ENCODE measurements at regions not wholly inside any gene's neighbourhood (a gene's known extent, or its start where the extent isn't known, plus 50 kb on each side); places are given as distances from the start of the nearest gene placed in this dataset.

- no peak overlapping the region for H3K4me3 ChIP-seq (ENCODE audit: low read depth in 1 of 3, low read length in 3 of 3)
- TF ChIP-seq SP1 (IDR thresholded peaks at IDR 0.05) (no peak), MAX (IDR thresholded peaks at IDR 0.05) (no peak)
- H3K27ac ChIP-seq (ENCODE audit: low read depth in 1 of 2, low read length in 2 of 2): no peak overlapping the region
- H3K9me3 ChIP-seq (ENCODE audit: control insufficient read depth in 4 of 4, low read length in 3 of 4): no peaks in the 10 kb centered on the region
- H3K4me1 ChIP-seq (ENCODE audit: control insufficient read depth in 4 of 4, insufficient read depth in 4 of 4, low read length in 3 of 4): peaks cover 0 to 11% (median 2%) of the 10 kb centered on the region in 4 donors
- no peaks in the 10 kb centered on the region for H3K36me3 ChIP-seq (ENCODE audit: control insufficient read depth in 4 of 4, insufficient read depth in 3 of 4, low read depth in 1 of 4, low read length in 3 of 4)
- 90% methylated on average over 22 of the region's 22 CpGs for WGBS
- H3K27me3 ChIP-seq (ENCODE audit: control insufficient read depth in 4 of 4, insufficient read depth in 4 of 4, low read length in 3 of 4): no peaks in the 10 kb centered on the region
- DNase-seq (ENCODE audit: low spot score): no peak
- H3K9ac ChIP-seq (ENCODE audit: low read depth in 1 of 2, low read length in 2 of 2): no peak overlapping the region
Observed at GRCh38 chr2:8573234-8573941, 108.5 kb upstream of the ID2 start.

- no peak for DNase-seq (ENCODE audit: low spot score)
- no peak overlapping the region for H3K9ac ChIP-seq (ENCODE audit: low read depth in 1 of 2, low read length in 2 of 2)
- no peaks in the 10 kb centered on the region for H3K27me3 ChIP-seq (ENCODE audit: control insufficient read depth in 4 of 4, insufficient read depth in 4 of 4, low read length in 3 of 4)
- no peak overlapping the region for H3K27ac ChIP-seq (ENCODE audit: low read depth in 1 of 2, low read length in 2 of 2)
- no peaks in the 10 kb centered on the region for H3K36me3 ChIP-seq (ENCODE audit: control insufficient read depth in 4 of 4, insufficient read depth in 3 of 4, low read depth in 1 of 4, low read length in 3 of 4)
- TF ChIP-seq YY1 (IDR thresholded peaks at IDR 0.05) (no peak), EGR1 (IDR thresholded peaks at IDR 0.05; ENCODE audit: low read depth in 2 of 2) (no peak), HNF4G (IDR thresholded peaks at IDR 0.05) (no peak), CTCF (IDR thresholded peaks at IDR 0.05; ENCODE audit: low read depth, low read length, missing input control) (no peak), ZBTB33 (IDR thresholded peaks at IDR 0.05) (no peak), NR2F2 (IDR thresholded peaks at IDR 0.05) (no peak), MAX (IDR thresholded peaks at IDR 0.05) (no peak), ATF3 (IDR thresholded peaks at IDR 0.05) (no peak), REST (IDR thresholded peaks at IDR 0.05) (no peak), JUND (IDR thresholded peaks at IDR 0.05) (no peak), RAD21 (IDR thresholded peaks at IDR 0.05) (no peak), FOXA2 (IDR thresholded peaks at IDR 0.05) (no peak), TAF1 (conservative IDR thresholded peaks at IDR 0.05) (no peak), RXRA (IDR thresholded peaks at IDR 0.05) (no peak), GABPA (IDR thresholded peaks at IDR 0.05 in 1 of 2, conservative IDR thresholded peaks at IDR 0.05 in 1 of 2) (no peak), FOXA1 (IDR thresholded peaks at IDR 0.05) (no peak)
- H3K9me3 ChIP-seq (ENCODE audit: control insufficient read depth in 4 of 4, low read length in 3 of 4): no peaks in the 10 kb centered on the region
- peaks cover 0 to 11% (median 2%) of the 10 kb centered on the region in 4 donors for H3K4me1 ChIP-seq (ENCODE audit: control insufficient read depth in 4 of 4, insufficient read depth in 4 of 4, low read length in 3 of 4)
- WGBS: 88% methylated on average over 9 of the region's 9 CpGs
- no peak overlapping the region for H3K4me3 ChIP-seq (ENCODE audit: low read depth in 1 of 3, low read length in 3 of 3)
Observed at GRCh38 chr2:8573942-8574195, 108.0 kb upstream of the ID2 start.
